ENCODE measurements at regions not wholly inside any gene's neighbourhood (a gene's known extent, or its start where the extent isn't known, plus 50 kb on each side); places are given as distances from the start of the nearest gene placed in this dataset.

DNA sequence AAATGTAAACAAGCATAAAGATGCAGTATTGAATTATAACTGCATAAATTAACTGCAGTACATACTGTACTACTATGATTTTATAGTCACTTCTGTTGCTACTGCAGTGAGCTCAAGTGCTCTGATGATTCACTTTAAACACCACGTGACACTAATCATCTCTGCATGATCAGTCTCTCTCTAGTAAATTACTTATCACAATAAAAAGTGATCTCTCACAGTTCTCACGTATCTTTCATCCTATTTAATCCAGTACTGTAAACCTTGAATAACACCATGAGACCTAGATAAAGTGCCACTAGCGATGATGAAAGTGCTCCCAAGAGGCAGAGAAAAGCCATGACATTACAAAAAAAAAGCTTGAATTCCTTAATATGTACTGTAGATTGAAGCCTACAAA is 1242.0 kb downstream of the AMY1C start:
- intact Hi-C loops (cut with DNase I; ENCODE audit: low total_unique reads): no loop called here
- WGBS, 2 donors: 53 to 58% methylated on average over 3 of the region's 3 CpGs
- DNase-seq (ENCODE audit: low spot score in 2 of 2): no peak
- H3K4me3 ChIP-seq (ENCODE audit: low read depth, poor library complexity, severe bottlenecking): no peak overlapping the region
- TF ChIP-seq POLR2A (IDR thresholded peaks at IDR 0.05): no peak
- TF ChIP-seq CTCF (IDR thresholded peaks at IDR 0.05): no peak

GRCh38 chr1:105000793-105001192 is 1251.1 kb downstream of the AMY1C start:
- intact Hi-C loops (cut with DNase I; ENCODE audit: low total_unique reads): no loop called here
- no peak for DNase-seq (ENCODE audit: low spot score in 2 of 2)
- TF ChIP-seq POLR2A (IDR thresholded peaks at IDR 0.05): no peak
- TF ChIP-seq CTCF (IDR thresholded peaks at IDR 0.05): no peak
- no peak overlapping the region for H3K4me3 ChIP-seq (ENCODE audit: low read depth, poor library complexity, severe bottlenecking)
- WGBS, 2 donors: 51 to 54% methylated on average over 3 of the region's 3 CpGs

GRCh38 chr1:105004515-105004914 is 1254.8 kb downstream of the AMY1C start:
- 58 to 85% methylated on average over 1 of the region's 1 CpG for WGBS, 2 donors
- H3K4me3 ChIP-seq (ENCODE audit: low read depth, poor library complexity, severe bottlenecking): no peak overlapping the region
- DNase-seq (ENCODE audit: low spot score in 2 of 2): no peak
- intact Hi-C loops (cut with DNase I; ENCODE audit: low total_unique reads): no loop called here
- TF ChIP-seq CTCF (IDR thresholded peaks at IDR 0.05) (no peak), POLR2A (IDR thresholded peaks at IDR 0.05) (no peak)

DNA sequence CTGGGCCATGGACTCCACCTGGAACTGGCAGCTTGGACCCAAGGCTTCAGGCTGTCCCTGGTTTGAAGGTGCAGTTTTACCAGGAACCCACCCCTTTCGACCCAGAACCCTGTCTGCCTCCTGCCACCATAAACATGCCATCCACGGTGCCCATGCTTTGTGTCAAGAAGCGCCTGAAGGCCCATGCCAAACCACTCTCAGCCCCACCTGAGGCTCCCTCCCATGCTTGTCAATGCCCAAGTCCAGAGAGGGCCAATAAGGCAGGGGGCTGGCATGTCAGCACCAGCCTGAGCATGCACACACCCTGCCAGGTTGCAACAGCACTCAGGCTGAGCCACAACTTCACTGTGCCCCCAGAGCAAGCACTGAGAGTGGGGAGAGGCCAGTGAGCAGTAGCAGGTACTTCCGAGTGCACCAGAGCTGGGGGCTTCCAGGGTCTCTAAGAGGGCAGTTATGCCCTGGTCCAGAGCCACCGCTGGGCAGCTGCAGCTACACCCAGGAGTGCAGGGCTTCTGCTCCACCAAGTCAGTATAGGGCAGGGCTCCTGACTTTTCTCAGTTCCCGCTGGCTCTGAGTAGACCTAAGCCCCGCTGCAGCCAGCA is 1256.0 kb downstream of the AMY1C start:
- no peak for TF ChIP-seq POLR2A (IDR thresholded peaks at IDR 0.05)
- no peak for TF ChIP-seq CTCF (IDR thresholded peaks at IDR 0.05)
- peak in 1 of 2 donors; percentile 58 for DNase-seq (ENCODE audit: low spot score in 2 of 2)
- 85 to 86% methylated on average over 2 to 6 of the region's 7 CpGs for WGBS, 2 donors
- intact Hi-C loops (cut with DNase I; ENCODE audit: low total_unique reads): no loop called here
- no peak overlapping the region for H3K4me3 ChIP-seq (ENCODE audit: low read depth, poor library complexity, severe bottlenecking)

GRCh38 chr1:105017587-105017986 is 1267.9 kb downstream of the AMY1C start:
- no peak for DNase-seq (ENCODE audit: low spot score in 2 of 2)
- TF ChIP-seq POLR2A (IDR thresholded peaks at IDR 0.05) (no peak), CTCF (IDR thresholded peaks at IDR 0.05) (no peak)
- no peak overlapping the region for H3K4me3 ChIP-seq (ENCODE audit: low read depth, poor library complexity, severe bottlenecking)
- intact Hi-C loops (cut with DNase I; ENCODE audit: low total_unique reads): no loop called here
- WGBS, 2 donors: 78 to 81% methylated on average over 7 of the region's 7 CpGs

- intact Hi-C loops (cut with DNase I; ENCODE audit: low total_unique reads): no loop called here
- TF ChIP-seq POLR2A (IDR thresholded peaks at IDR 0.05) (no peak), CTCF (IDR thresholded peaks at IDR 0.05) (no peak)
- no peak for DNase-seq (ENCODE audit: low spot score in 2 of 2)
- no peak overlapping the region for H3K4me3 ChIP-seq (ENCODE audit: low read depth, poor library complexity, severe bottlenecking)
These were observed 1274.0 kb downstream of the AMY1C start for GRCh38 chr1:105023719-105024118.
